Heart right ventricle (tissue), 16 donors: ENCODE measurements at regions not wholly inside any gene's neighbourhood (a gene's known extent, or its start where the extent isn't known, plus 50 kb on each side); places are given as distances from the start of the nearest gene placed in this dataset.

ENCODE experiments used
- ATAC-seq, 8 donors: fragments of 200-7000 bp; cut with Tn5 transposase; one replicate each; pipeline ENCODE4 v1.9.1; 2020; ENCODE audit warnings: mild to moderate bottlenecking in 8 of 8, moderate library complexity in 8 of 8, moderate number of reproducible peaks in 1 of 8
- DNase-seq, 2 donors: peaks; one replicate each; pipeline ENCODE4 v3.0.0-alpha.2; 2020
- H3K27ac ChIP-seq, 10 donors: fragments of 200-600 bp; sonication (generic) in 2 of 10; one replicate each; pipeline versions ENCODE4 v1.5.0 to v1.8.0; 2020 to 2022; ENCODE audit warnings: mild to moderate bottlenecking in 3 of 10
- H3K27me3 ChIP-seq, 7 donors: fragments of 200-600 bp; one replicate each; pipeline ENCODE4 v1.8.0; 2021 to 2022; ENCODE audit warnings: mild to moderate bottlenecking in 2 of 7
- H3K36me3 ChIP-seq, 9 donors: fragments of 200-600 bp; sonication (generic) in 1 of 9; one replicate each; pipeline versions ENCODE4 v1.5.0 to v1.8.0; 2020 to 2022; ENCODE audit warnings: mild to moderate bottlenecking in 2 of 9
- H3K4me1 ChIP-seq, 9 donors: fragments of 200-600 bp; sonication (generic) in 1 of 9; one replicate each; pipeline versions ENCODE4 v1.5.0 to v1.8.0; 2020 to 2022; ENCODE audit warnings: mild to moderate bottlenecking in 4 of 9
- H3K4me3 ChIP-seq, 10 donors: fragments of 200-600 bp; sonication (generic) in 2 of 10; one replicate each; pipeline versions ENCODE4 v1.5.0 to v1.8.0; 2020 to 2022; ENCODE audit warnings: mild to moderate bottlenecking in 7 of 10, moderate library complexity in 2 of 10
- H3K9me3 ChIP-seq, 11 donors: fragments of 200-600 bp in 10 of 11; sonication (generic) in 2 of 11; one replicate each; pipeline versions ENCODE4 v1.5.0 to v1.8.0; 2013 to 2022; ENCODE audit warnings: mild to moderate bottlenecking in 2 of 11, control low read depth in 1 of 11, moderate library complexity in 1 of 11
- CTCF ChIP-seq, 9 donors: fragments of 200-600 bp; sonication (generic) in 2 of 9; IDR thresholded peaks; one replicate each; pipeline versions ENCODE4 v1.5.0 to v1.8.0; 2021 to 2022; ENCODE audit warnings: antibody characterized with exemption in 9 of 9, mild to moderate bottlenecking in 5 of 9, moderate library complexity in 1 of 9
- WGBS, 2 donors: extraction: QIAGEN DNeasy Blood & Tissue Kit; methylation state at CpG; one replicate each; pipeline ENCODE4 v1.1.7; 2013; ENCODE audit warnings: inconsistent platforms in 1 of 2; 5-methylcytosine and 5-hydroxymethylcytosine counted together
- intact Hi-C, 10 donors: fragments of 100-400 bp; cut with DNase I; formaldehyde crosslinking; loops; one replicate each; pipeline versions ENCODE4 v1.11.1 to v1.14.2; 2022
- donor health status: Arrhythmogenic right ventricular cardiomyopathy.
- donor health status: ischemic (EF 13 %, LVEDD 7.1; RV severe dilation, severe dysfunction).
- donor health status: healthy with polysubstance abuse.
- donor health status: DM: no; HTN: yes; CAD: no.
- donor health status: DM: no; HTN: no; CAD: no.
- donor health status: ischemic (EF 25% LVEDD 6.9; RV normal size, moderate dysfunction).
- donor health status: ischemic (EF 25% LVEDD 5.7; RV mildly dilated, moderate dysfunction).
- donor health status: healthy.
- donor health status: DM: yes; HTN: yes; CAD: no.
- donor health status: Ischemic cardiomyopathy.
- donor health status: ischemic (EF 35%, LVEDD 5.7; RV mildly dilated, moderate dysfunction).
- donor health status: nonischemic (EF 11% LVEDD 7.7; RV severe dilation, severe dysfunction).
- donor health status: DM: yes; HTN: yes; CAD: no.
- donor health status: PGD.
- donor health status: ischemic (EF 29% LVEDD 5.4; RV normal size, mild dysfunction).
- donor health status: nonischemic (EF 23%, LVEDD 6.1; RV moderate dilation, normal function).

DNA sequence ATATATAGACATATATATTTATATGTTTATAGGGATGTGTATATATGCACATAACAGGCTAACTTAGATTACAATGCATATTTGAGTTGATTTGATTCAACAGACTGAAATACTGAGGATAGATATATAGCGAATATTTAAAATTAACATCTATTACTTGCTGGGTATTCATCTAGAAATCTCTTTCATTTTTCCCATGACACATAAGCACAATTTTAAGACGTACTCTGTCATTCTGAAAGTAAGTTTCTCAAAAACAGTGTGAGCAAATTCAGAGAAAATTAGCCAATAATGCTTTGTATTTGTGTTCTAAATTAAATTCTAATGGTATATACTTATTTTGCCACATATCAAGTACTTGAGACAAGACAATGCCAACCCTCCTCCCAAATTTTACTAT lies 907.5 kb upstream of the MDGA2 start:
- DNase-seq (no peak), ATAC-seq (no peak)
- intact Hi-C loops, result no loop called here
- Histone ChIP-seq H3K27ac (no peak overlapping the region), H3K9me3 (peaks cover 0 to 3% (median 0%) of the 10 kb centered on the region in 11 donors), H3K27me3 (no peaks in the 10 kb centered on the region), H3K36me3 (no peaks in the 10 kb centered on the region), H3K4me3 (no peak overlapping the region), H3K4me1 (no peaks in the 10 kb centered on the region)
- TF ChIP-seq CTCF (IDR thresholded peaks at IDR 0.05), result no peak
- WGBS, 2 donors, result 79 to 85% methylated on average over 2 of the region's 2 CpGs

DNA sequence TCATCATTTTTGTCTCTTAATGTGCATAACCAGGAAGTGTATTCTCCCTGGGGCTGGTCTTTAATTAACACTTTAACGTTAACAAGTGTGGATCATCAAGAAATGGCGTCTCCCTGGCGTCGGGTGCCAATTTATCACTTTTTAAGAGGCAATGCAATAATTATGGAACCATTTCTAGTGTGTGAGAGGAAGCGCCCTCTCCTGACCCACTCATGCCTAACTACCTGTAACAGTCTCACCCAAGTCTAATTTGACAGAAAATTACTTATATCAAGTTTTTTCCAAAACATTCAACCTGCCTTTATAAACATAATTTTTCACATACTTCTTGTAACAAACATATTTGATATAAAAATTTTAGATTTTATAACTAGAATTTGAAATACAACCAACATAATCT lies 905.3 kb upstream of the MDGA2 start:
- ATAC-seq, result no peak
- intact Hi-C loops, result no loop called here
- Histone ChIP-seq H3K36me3 (no peaks in the 10 kb centered on the region), H3K4me1 (no peaks in the 10 kb centered on the region), H3K4me3 (no peak overlapping the region), H3K9me3 (peaks cover 0 to 3% (median 0%) of the 10 kb centered on the region in 11 donors), H3K27ac (no peak overlapping the region), H3K27me3 (no peaks in the 10 kb centered on the region)
- DNase-seq, result no peak
- no peak for TF ChIP-seq CTCF (IDR thresholded peaks at IDR 0.05)
- WGBS, 2 donors, result 86 to 88% methylated on average over 5 of the region's 5 CpGs

GRCh38 chr14:48575772-48576171 lies 900.4 kb upstream of the MDGA2 start:
- Histone ChIP-seq H3K27me3 (no peaks in the 10 kb centered on the region), H3K9me3 (peaks cover 0 to 17% (median 2%) of the 10 kb centered on the region in 11 donors), H3K27ac (no peak overlapping the region), H3K4me3 (no peak overlapping the region), H3K4me1 (no peaks in the 10 kb centered on the region), H3K36me3 (no peaks in the 10 kb centered on the region)
- no peak for TF ChIP-seq CTCF (IDR thresholded peaks at IDR 0.05)
- DNase-seq (no peak), ATAC-seq (no peak)
- WGBS, 2 donors, result 68 to 70% methylated on average over 7 of the region's 7 CpGs
- intact Hi-C loops, result no loop called here

GRCh38 chr14:48568688-48569087 lies 893.3 kb upstream of the MDGA2 start:
- no peaks in the 10 kb centered on the region for H3K27me3 ChIP-seq
- no peaks in the 10 kb centered on the region for H3K36me3 ChIP-seq
- peaks cover 0 to 33% (median 3%) of the 10 kb centered on the region in 11 donors for H3K9me3 ChIP-seq
- TF ChIP-seq CTCF (IDR thresholded peaks at IDR 0.05), result no peak
- H3K4me1 ChIP-seq, result no peaks in the 10 kb centered on the region
- intact Hi-C loops, result no loop called here
- no peak for DNase-seq
- WGBS, 2 donors, result 47 to 64% methylated on average over 2 of the region's 2 CpGs
- no peak overlapping the region for H3K4me3 ChIP-seq
- ATAC-seq, result no peak
- no peak overlapping the region for H3K27ac ChIP-seq

- no peak for ATAC-seq
Measured at GRCh38 chr14:48568252-48568651, 892.8 kb upstream of the MDGA2 start.

More at GRCh38 chr14:48568252-48568651, 892.8 kb upstream of the MDGA2 start:
- Histone ChIP-seq H3K4me3 (no peak overlapping the region), H3K27ac (no peak overlapping the region), H3K4me1 (no peaks in the 10 kb centered on the region), H3K27me3 (no peaks in the 10 kb centered on the region), H3K9me3 (peaks cover 0 to 35% (median 4%) of the 10 kb centered on the region in 11 donors), H3K36me3 (no peaks in the 10 kb centered on the region)
- 89 to 95% methylated on average over 1 of the region's 1 CpG for WGBS, 2 donors
- DNase-seq, result no peak
- intact Hi-C loops, result no loop called here
- no peak for TF ChIP-seq CTCF (IDR thresholded peaks at IDR 0.05)
